Neural cell (in vitro differentiated cells): ENCODE measurements at regions not wholly inside any gene's neighbourhood (a gene's known extent, or its start where the extent isn't known, plus 50 kb on each side); places are given as distances from the start of the nearest gene placed in this dataset.

ENCODE experiments used
- CTCF ChIP-seq: fragments of 450-650 bp; IDR thresholded peaks from 2 replicates; pipeline ENCODE4 v1.5.1; 2014; ENCODE audit warnings: antibody characterized with exemption, mild to moderate bottlenecking, moderate library complexity; ENCODE audit not compliant: poor library complexity, severe bottlenecking
- EP300 ChIP-seq: fragments of 450-650 bp; conservative IDR thresholded peaks from 2 replicates; pipeline ENCODE4 v1.6.1; 2014; ENCODE audit warnings: antibody characterized with exemption, mild to moderate bottlenecking, moderate library complexity; ENCODE audit not compliant: poor library complexity, severe bottlenecking
- MXI1 ChIP-seq: fragments of 450-650 bp; conservative IDR thresholded peaks from 2 replicates; pipeline ENCODE4 v1.6.1; 2014; ENCODE audit warnings: antibody characterized with exemption, mild to moderate bottlenecking; ENCODE audit not compliant: poor library complexity, severe bottlenecking

- TF ChIP-seq CTCF (no peak), EP300 (no peak), MXI1 (no peak)
These were observed 174.2 kb downstream of the CYLD start for GRCh38 chr16:50916040-50916439.
